Astrocyte of the cerebellum (primary cell): ENCODE measurements at regions not wholly inside any gene's neighbourhood (a gene's known extent, or its start where the extent isn't known, plus 50 kb on each side); places are given as distances from the start of the nearest gene placed in this dataset.

Experiments
- DNase-seq: peaks from one replicate; pipeline ENCODE4 v3.0.0-alpha.2; 2011; ENCODE audit warnings: low read depth
- H3K4me3 ChIP-seq: 2 replicates; pipeline ENCODE4 v1.5.1; 2011; ENCODE audit warnings: mild to moderate bottlenecking, low read depth, low read length, moderate library complexity
- CTCF ChIP-seq: IDR thresholded peaks from 2 replicates; pipeline ENCODE4 v1.5.1; 2012; ENCODE audit warnings: low read length, low read depth, moderate library complexity, mild to moderate bottlenecking; ENCODE audit errors: missing control alignments
- in situ Hi-C: cut with HindIII; loops from 2 replicates; pipeline ENCODE4 v1.10.0; 2017; ENCODE audit warnings: low sequenced_read_pairs

GRCh38 chr2:63789338-63790020 is 52.2 kb upstream of the UGP2 start:
- no peak overlapping the region for H3K4me3 ChIP-seq
- in situ Hi-C loops = no loop called here
- no peak for TF ChIP-seq CTCF
- peak; percentile 45 for DNase-seq

GRCh38 chr2:63790491-63790890 is 51.2 kb upstream of the UGP2 start:
- no peak for TF ChIP-seq CTCF
- no peak overlapping the region for H3K4me3 ChIP-seq
- DNase-seq = no peak
- in situ Hi-C loops = no loop called here

- no peak for TF ChIP-seq CTCF
- peak; percentile 79 for DNase-seq
- no peak overlapping the region for H3K4me3 ChIP-seq
- in situ Hi-C loops = no loop called here
Observed at GRCh38 chr2:63790906-63791305, 50.8 kb upstream of the UGP2 start.

- H3K4me3 ChIP-seq = no peak overlapping the region
- in situ Hi-C loops = no loop called here
- TF ChIP-seq CTCF = no peak
- no peak for DNase-seq
Observed at GRCh38 chr2:63791387-63791786, 50.3 kb upstream of the UGP2 start.
